ENCODE measurements at regions not wholly inside any gene's neighbourhood (a gene's known extent, or its start where the extent isn't known, plus 50 kb on each side); places are given as distances from the start of the nearest gene placed in this dataset.

GRCh38 chr15:38672814-38673670, 108.4 kb upstream of the RASGRP1 start:
- peak; percentile 25 to 52 (median 40) for DNase-seq

GRCh38 chr15:38674448-38674847, 109.8 kb upstream of the RASGRP1 start:
- DNase-seq = peak; percentile 52 to 80 (median 66)

- no peak for DNase-seq
Observed at GRCh38 chr15:38678281-38678680, 113.7 kb upstream of the RASGRP1 start.

GRCh38 chr15:38680775-38681174, 116.2 kb upstream of the RASGRP1 start:
- DNase-seq = no peak

- DNase-seq = no peak
Observed at GRCh38 chr15:38682363-38682762, 117.7 kb upstream of the RASGRP1 start.

- DNase-seq = no peak
Observed at GRCh38 chr15:38682861-38683260, 118.2 kb upstream of the RASGRP1 start.

GRCh38 chr15:38683382-38684242, 119.0 kb upstream of the RASGRP1 start:
- peak; percentile 74 to 81 (median 76) for DNase-seq

GRCh38 chr15:38684440-38685010, 119.9 kb upstream of the RASGRP1 start:
- DNase-seq = peak in 2 of 4 experiments; percentile 34 to 36

GRCh38 chr15:38685686-38686339, 121.2 kb upstream of the RASGRP1 start:
- DNase-seq = no peak

GRCh38 chr15:38687340-38687739, 122.7 kb upstream of the RASGRP1 start:
- DNase-seq = no peak

- no peak for DNase-seq
Observed at GRCh38 chr15:38687775-38688495, 123.3 kb upstream of the RASGRP1 start.

GRCh38 chr15:38688761-38689160, 124.1 kb upstream of the RASGRP1 start:
- no peak for DNase-seq

- peak in 2 of 4 experiments; percentile 35 to 43 for DNase-seq
Observed at GRCh38 chr15:38689522-38689921, 124.9 kb upstream of the RASGRP1 start.

- no peak for DNase-seq
Observed at GRCh38 chr15:38690216-38690615, 125.6 kb upstream of the RASGRP1 start.

- DNase-seq = peak; percentile 77 to 86 (median 81)
Observed at GRCh38 chr15:38690719-38691332, 126.2 kb upstream of the RASGRP1 start.

GRCh38 chr15:38691377-38691776, 126.8 kb upstream of the RASGRP1 start:
- no peak for DNase-seq

GRCh38 chr15:38691965-38692788, 127.6 kb upstream of the RASGRP1 start:
- DNase-seq = no peak

GRCh38 chr15:38692789-38693062, 128.1 kb upstream of the RASGRP1 start:
- DNase-seq = no peak

- DNase-seq = no peak
Observed at GRCh38 chr15:38695249-38696108, 130.9 kb upstream of the RASGRP1 start.

Data from suppressor macrophage (primary cell).